ENCODE measurements at regions not wholly inside any gene's neighbourhood (a gene's known extent, or its start where the extent isn't known, plus 50 kb on each side); places are given as distances from the start of the nearest gene placed in this dataset.
"Not testable (repeated sequence)": the region's sequence is repeated elsewhere in the genome, so short reads cannot be mapped to it uniquely, and the experiment has no call there.

- TF ChIP-seq, protein P1, sequence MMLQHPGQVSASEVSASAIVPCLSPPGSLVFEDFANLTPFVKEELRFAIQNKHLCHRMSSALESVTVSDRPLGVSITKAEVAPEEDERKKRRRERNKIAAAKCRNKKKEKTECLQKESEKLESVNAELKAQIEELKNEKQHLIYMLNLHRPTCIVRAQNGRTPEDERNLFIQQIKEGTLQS (IDR thresholded peaks at IDR 0.05) = no peak
- no peak for TF ChIP-seq HNF4A (conservative IDR thresholded peaks at IDR 0.05)
- TF ChIP-seq RXRA (IDR thresholded peaks at IDR 0.05) = no peak
- TF ChIP-seq YY1 (IDR thresholded peaks at IDR 0.05) = no peak
- TF ChIP-seq ZBTB33 (IDR thresholded peaks at IDR 0.05) = no peak
- TF ChIP-seq FOXA2 (IDR thresholded peaks at IDR 0.05) = no peak
- TF ChIP-seq MAX (IDR thresholded peaks at IDR 0.05) = no peak
- TF ChIP-seq, protein P2, sequence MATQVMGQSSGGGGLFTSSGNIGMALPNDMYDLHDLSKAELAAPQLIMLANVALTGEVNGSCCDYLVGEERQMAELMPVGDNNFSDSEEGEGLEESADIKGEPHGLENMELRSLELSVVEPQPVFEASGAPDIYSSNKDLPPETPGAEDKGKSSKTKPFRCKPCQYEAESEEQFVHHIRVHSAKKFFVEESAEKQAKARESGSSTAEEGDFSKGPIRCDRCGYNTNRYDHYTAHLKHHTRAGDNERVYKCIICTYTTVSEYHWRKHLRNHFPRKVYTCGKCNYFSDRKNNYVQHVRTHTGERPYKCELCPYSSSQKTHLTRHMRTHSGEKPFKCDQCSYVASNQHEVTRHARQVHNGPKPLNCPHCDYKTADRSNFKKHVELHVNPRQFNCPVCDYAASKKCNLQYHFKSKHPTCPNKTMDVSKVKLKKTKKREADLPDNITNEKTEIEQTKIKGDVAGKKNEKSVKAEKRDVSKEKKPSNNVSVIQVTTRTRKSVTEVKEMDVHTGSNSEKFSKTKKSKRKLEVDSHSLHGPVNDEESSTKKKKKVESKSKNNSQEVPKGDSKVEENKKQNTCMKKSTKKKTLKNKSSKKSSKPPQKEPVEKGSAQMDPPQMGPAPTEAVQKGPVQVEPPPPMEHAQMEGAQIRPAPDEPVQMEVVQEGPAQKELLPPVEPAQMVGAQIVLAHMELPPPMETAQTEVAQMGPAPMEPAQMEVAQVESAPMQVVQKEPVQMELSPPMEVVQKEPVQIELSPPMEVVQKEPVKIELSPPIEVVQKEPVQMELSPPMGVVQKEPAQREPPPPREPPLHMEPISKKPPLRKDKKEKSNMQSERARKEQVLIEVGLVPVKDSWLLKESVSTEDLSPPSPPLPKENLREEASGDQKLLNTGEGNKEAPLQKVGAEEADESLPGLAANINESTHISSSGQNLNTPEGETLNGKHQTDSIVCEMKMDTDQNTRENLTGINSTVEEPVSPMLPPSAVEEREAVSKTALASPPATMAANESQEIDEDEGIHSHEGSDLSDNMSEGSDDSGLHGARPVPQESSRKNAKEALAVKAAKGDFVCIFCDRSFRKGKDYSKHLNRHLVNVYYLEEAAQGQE (IDR thresholded peaks at IDR 0.05) = no peak
- no peak for TF ChIP-seq SP1 (IDR thresholded peaks at IDR 0.05)
- TF ChIP-seq TAF1 (conservative IDR thresholded peaks at IDR 0.05) = no peak
- DNase-seq (ENCODE audit: low spot score) = no peak
- no peak overlapping the region for H3K9ac ChIP-seq (ENCODE audit: low read depth in 1 of 2, low read length in 2 of 2)
- peaks cover 0 to 2% (median 0%) of the 10 kb centered on the region in 4 donors for H3K9me3 ChIP-seq (ENCODE audit: control insufficient read depth in 4 of 4, low read length in 3 of 4)
- H3K4me1 ChIP-seq (ENCODE audit: control insufficient read depth in 4 of 4, insufficient read depth in 4 of 4, low read length in 3 of 4) = no peaks in the 10 kb centered on the region
- H3K27ac ChIP-seq (ENCODE audit: low read depth in 1 of 2, low read length in 2 of 2) = no peak overlapping the region
- no peaks in the 10 kb centered on the region for H3K27me3 ChIP-seq (ENCODE audit: control insufficient read depth in 4 of 4, insufficient read depth in 4 of 4, low read length in 3 of 4)
- H3K4me3 ChIP-seq (ENCODE audit: low read depth in 1 of 3, low read length in 3 of 3) = no peak overlapping the region
- no peaks in the 10 kb centered on the region for H3K36me3 ChIP-seq (ENCODE audit: control insufficient read depth in 4 of 4, insufficient read depth in 3 of 4, low read depth in 1 of 4, low read length in 3 of 4)
- WGBS = 57% methylated on average over 2 of the region's 2 CpGs
Measured at GRCh38 chr4:127403471-127404084, 229.2 kb upstream of the INTU start.

DNA sequence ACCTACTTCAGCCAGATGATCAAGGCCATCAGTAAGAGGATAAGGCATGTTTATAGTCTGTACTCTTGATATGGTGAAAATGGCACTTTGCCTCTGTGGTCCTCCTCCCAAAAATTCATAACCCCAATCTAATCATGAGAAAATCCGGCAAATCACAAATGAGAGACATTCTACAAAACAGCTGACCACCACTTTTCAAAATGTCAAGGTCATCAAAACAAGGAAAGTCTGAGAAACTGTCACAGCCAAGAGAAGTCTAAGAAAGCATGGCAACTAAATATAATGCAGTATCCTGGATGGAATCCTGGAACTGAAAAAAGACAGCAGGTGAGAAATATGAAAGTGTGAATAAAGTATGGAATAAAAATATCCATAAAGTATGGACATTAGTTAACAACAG lies 226.6 kb upstream of the INTU start:
- Histone ChIP-seq H3K4me3 (ENCODE audit: low read depth in 1 of 3, low read length in 3 of 3) (no peak overlapping the region), H3K9ac (ENCODE audit: low read depth in 1 of 2, low read length in 2 of 2) (no peak overlapping the region), H3K27ac (ENCODE audit: low read depth in 1 of 2, low read length in 2 of 2) (no peak overlapping the region), H3K27me3 (ENCODE audit: control insufficient read depth in 4 of 4, insufficient read depth in 4 of 4, low read length in 3 of 4) (no peaks in the 10 kb centered on the region), H3K36me3 (ENCODE audit: control insufficient read depth in 4 of 4, insufficient read depth in 3 of 4, low read depth in 1 of 4, low read length in 3 of 4) (no peaks in the 10 kb centered on the region), H3K4me1 (ENCODE audit: control insufficient read depth in 4 of 4, insufficient read depth in 4 of 4, low read length in 3 of 4) (no peaks in the 10 kb centered on the region), H3K9me3 (ENCODE audit: control insufficient read depth in 4 of 4, low read length in 3 of 4) (peaks cover 0 to 2% (median 0%) of the 10 kb centered on the region in 4 donors)
- DNase-seq (ENCODE audit: low spot score) = no peak
- TF ChIP-seq NR2F2 (IDR thresholded peaks at IDR 0.05) = no peak
- no peak for TF ChIP-seq GABPA (IDR thresholded peaks at IDR 0.05 in 1 of 2, conservative IDR thresholded peaks at IDR 0.05 in 1 of 2)
- TF ChIP-seq CTCF (IDR thresholded peaks at IDR 0.05; ENCODE audit: low read depth, low read length, missing input control) = no peak
- TF ChIP-seq HNF4A (conservative IDR thresholded peaks at IDR 0.05) = no peak
- TF ChIP-seq SP1 (IDR thresholded peaks at IDR 0.05) = no peak
- TF ChIP-seq RXRA (IDR thresholded peaks at IDR 0.05) = no peak
- TF ChIP-seq TAF1 (conservative IDR thresholded peaks at IDR 0.05) = no peak
- TF ChIP-seq ZBTB33 (IDR thresholded peaks at IDR 0.05) = no peak
- WGBS = 64% methylated on average over 1 of the region's 1 CpG

GRCh38 chr4:127407572-127407971 lies 225.2 kb upstream of the INTU start:
- 79% methylated on average over 9 of the region's 9 CpGs for WGBS
- DNase-seq (ENCODE audit: low spot score) = not testable (repeated sequence)

More at GRCh38 chr4:127407572-127407971, 225.2 kb upstream of the INTU start:
- not testable (repeated sequence) for H3K36me3 ChIP-seq (ENCODE audit: control insufficient read depth in 4 of 4, insufficient read depth in 3 of 4, low read depth in 1 of 4, low read length in 3 of 4); H3K27me3 ChIP-seq (ENCODE audit: control insufficient read depth in 4 of 4, insufficient read depth in 4 of 4, low read length in 3 of 4); H3K27ac ChIP-seq (ENCODE audit: low read depth in 1 of 2, low read length in 2 of 2); H3K9me3 ChIP-seq (ENCODE audit: control insufficient read depth in 4 of 4, low read length in 3 of 4); H3K4me3 ChIP-seq (ENCODE audit: low read depth in 1 of 3, low read length in 3 of 3); H3K4me1 ChIP-seq (ENCODE audit: control insufficient read depth in 4 of 4, insufficient read depth in 4 of 4, low read length in 3 of 4); H3K9ac ChIP-seq (ENCODE audit: low read depth in 1 of 2, low read length in 2 of 2)
